ENCODE measurements at regions not wholly inside any gene's neighbourhood (a gene's known extent, or its start where the extent isn't known, plus 50 kb on each side); places are given as distances from the start of the nearest gene placed in this dataset.

DNA sequence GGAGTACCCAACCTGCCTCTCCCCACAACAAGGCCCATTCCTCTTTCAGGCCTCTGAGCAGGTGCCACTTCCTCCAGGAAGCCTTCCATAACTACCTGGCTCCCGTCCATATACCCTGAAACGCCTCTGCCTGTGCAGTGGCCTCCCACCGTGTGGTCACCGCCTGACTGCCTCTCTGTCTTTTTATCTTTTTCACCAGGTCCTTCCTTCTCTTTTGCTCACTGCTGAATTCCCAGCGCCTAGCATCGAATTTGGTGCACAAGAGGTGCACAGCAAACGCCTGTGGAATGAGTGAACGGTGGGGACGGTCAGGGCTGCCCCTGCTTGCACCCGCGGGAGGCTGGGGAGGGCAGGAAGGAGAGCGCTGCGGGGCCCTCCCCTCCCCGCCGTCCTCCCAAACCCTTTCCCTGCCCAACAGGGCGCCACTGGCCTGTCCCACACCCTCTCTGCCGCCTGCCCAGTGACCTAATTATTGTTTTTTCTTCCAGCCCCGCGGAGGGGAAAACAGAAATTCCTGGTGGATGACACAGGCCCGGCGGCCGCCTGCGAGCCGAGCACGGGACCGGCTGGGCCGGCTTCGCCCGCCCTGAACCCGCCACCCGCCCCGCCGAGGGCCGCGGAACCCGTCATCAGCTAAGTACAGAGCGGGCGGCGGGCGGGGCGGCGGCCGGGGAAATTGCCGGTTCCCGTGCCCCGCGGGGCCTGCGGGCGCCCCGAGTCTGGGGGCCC, 140.1 kb downstream of the SMAD6 start:
- BruUV-seq (replicated peaks), result no TSS peak
- in situ Hi-C loops (cut with MboI), result loop anchor here (10.0 kb wide), 1 partner anchor 237 kb away; no protein-coding TSS in a partner anchor
- 8% methylated on average over 33 of the region's 50 CpGs for WGBS (ENCODE audit: insufficient coverage, insufficient replicate concordance, low lambda C conversion rate, missing lambda C conversion rate)

DNA sequence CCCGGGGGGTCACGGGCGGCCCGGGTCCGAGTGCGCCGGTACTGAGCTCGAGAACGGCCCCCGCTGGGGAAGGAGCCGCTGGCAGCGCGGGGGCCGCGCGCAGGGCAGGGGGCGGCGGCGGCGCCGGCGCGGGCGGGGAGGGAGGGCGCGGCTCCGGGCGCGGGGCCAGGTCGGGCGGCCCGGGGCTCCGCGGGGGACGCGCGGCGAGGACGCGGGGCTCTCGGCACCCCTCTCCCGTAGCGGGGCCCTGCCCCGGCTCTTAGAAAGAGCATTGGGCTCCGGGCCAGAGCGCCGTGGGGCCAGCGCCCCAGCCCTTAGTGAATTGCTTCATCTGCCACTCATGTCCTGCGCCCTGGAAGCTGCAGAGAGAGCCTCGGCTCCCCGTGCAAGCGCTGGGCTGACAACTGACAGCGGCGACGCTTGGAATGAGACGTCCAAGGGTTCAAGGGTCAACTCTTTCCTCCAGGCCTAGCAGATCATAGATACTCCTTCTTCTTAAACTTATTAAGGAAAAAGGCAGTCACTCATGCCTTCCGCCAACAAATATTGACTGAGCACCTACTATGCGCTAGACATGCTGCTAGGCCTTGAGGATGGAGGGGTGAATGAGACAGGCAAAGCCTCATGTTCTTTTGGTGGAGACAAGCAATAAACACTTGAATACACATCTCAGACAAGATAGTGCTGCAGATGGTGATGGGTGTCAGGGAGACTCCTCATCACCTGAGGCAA, 140.8 kb downstream of the SMAD6 start:
- no peak overlapping the region for H2AFZ ChIP-seq (ENCODE audit: control insufficient read depth, low read depth, low read length)
- ATAC-seq (no peak), FAIRE-seq (no peak), DNase-seq (ENCODE audit: low read depth, low spot score) (no peak)
- CTCF ChIA-PET, result no interaction called here
- RAD21 ChIA-PET (ENCODE audit: unreplicated experiment), result no interaction called here
- no peak overlapping the region for H3K4me2 ChIP-seq (ENCODE audit: control insufficient read depth, insufficient read depth)
- intact Hi-C loops (cut with micrococcal nuclease; ENCODE audit: unreplicated experiment), result no loop called here
- peaks cover 7 to 18% of the 10 kb centered on the region in 2 experiments for H3K27me3 ChIP-seq (replicated peaks in 1 of 2; ENCODE audit: control insufficient read depth in 2 of 2, insufficient read depth in 2 of 2, low read length in 1 of 2)
- H3K79me2 ChIP-seq (ENCODE audit: control insufficient read depth, insufficient read depth, low read length), result no peaks in the 10 kb centered on the region
- no peak overlapping the region for H3K9ac ChIP-seq (ENCODE audit: control insufficient read depth, insufficient read depth, low read length)
- no TSS peak for BruUV-seq (replicated peaks)
- H4K20me1 ChIP-seq (ENCODE audit: control insufficient read depth, insufficient read depth), result no peaks in the 10 kb centered on the region; the same call in 1 of the 2 replicates
- SMC1A ChIA-PET (ENCODE audit: uncharacterized antibody, unreplicated experiment), result interaction anchor here (1.2 kb wide), 1 partner anchor 9 kb away, joined by 3 read pairs; no protein-coding TSS in a partner anchor
- WGBS (ENCODE audit: insufficient coverage, insufficient replicate concordance, low lambda C conversion rate, missing lambda C conversion rate), result 8% methylated on average over 26 of the region's 58 CpGs
- H3K4me1 ChIP-seq (ENCODE audit: control insufficient read depth, insufficient read depth, low read length), result no peaks in the 10 kb centered on the region
- H3K27ac ChIP-seq (ENCODE audit: control insufficient read depth, insufficient read depth), result no peak overlapping the region
- H3K9me3 ChIP-seq (replicated peaks; ENCODE audit: control insufficient read depth, insufficient read depth, low read length), result no peaks in the 10 kb centered on the region
- in situ Hi-C loops (cut with MboI), result loop anchor here (10.0 kb wide), 1 partner anchor 238 kb away; no protein-coding TSS in a partner anchor
- H3K36me3 ChIP-seq (ENCODE audit: control insufficient read depth in 2 of 2, insufficient read depth in 2 of 2, low read length in 1 of 2), result no peaks in the 10 kb centered on the region
- POLR2A ChIA-PET, result no interaction called here
- no peak overlapping the region for H3K4me3 ChIP-seq
- TF ChIP-seq, protein P1, sequence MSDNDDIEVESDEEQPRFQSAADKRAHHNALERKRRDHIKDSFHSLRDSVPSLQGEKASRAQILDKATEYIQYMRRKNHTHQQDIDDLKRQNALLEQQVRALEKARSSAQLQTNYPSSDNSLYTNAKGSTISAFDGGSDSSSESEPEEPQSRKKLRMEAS (IDR thresholded peaks at IDR 0.05; ENCODE audit: low read depth, low read length), result no peak
- TF ChIP-seq KDM1A (IDR thresholded peaks at IDR 0.05; ENCODE audit: borderline replicate concordance), result no peak
- TF ChIP-seq TCF3 (IDR thresholded peaks at IDR 0.05; ENCODE audit: borderline replicate concordance, insufficient read depth, low read depth, low read length), result no peak
- no peak for TF ChIP-seq RCOR1 (conservative IDR thresholded peaks at IDR 0.05; ENCODE audit: low read depth, low read length)
- TF ChIP-seq MTA2 (IDR thresholded peaks at IDR 0.05; ENCODE audit: low read depth), result no peak
- TF ChIP-seq, protein P2, sequence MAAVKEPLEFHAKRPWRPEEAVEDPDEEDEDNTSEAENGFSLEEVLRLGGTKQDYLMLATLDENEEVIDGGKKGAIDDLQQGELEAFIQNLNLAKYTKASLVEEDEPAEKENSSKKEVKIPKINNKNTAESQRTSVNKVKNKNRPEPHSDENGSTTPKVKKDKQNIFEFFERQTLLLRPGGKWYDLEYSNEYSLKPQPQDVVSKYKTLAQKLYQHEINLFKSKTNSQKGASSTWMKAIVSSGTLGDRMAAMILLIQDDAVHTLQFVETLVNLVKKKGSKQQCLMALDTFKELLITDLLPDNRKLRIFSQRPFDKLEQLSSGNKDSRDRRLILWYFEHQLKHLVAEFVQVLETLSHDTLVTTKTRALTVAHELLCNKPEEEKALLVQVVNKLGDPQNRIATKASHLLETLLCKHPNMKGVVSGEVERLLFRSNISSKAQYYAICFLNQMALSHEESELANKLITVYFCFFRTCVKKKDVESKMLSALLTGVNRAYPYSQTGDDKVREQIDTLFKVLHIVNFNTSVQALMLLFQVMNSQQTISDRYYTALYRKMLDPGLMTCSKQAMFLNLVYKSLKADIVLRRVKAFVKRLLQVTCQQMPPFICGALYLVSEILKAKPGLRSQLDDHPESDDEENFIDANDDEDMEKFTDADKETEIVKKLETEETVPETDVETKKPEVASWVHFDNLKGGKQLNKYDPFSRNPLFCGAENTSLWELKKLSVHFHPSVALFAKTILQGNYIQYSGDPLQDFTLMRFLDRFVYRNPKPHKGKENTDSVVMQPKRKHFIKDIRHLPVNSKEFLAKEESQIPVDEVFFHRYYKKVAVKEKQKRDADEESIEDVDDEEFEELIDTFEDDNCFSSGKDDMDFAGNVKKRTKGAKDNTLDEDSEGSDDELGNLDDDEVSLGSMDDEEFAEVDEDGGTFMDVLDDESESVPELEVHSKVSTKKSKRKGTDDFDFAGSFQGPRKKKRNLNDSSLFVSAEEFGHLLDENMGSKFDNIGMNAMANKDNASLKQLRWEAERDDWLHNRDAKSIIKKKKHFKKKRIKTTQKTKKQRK (IDR thresholded peaks at IDR 0.05; ENCODE audit: low read depth, low read length), result no peak
- no peak for TF ChIP-seq ATF7 (IDR thresholded peaks at IDR 0.05; ENCODE audit: low read depth)
- TF ChIP-seq RBBP5 (conservative IDR thresholded peaks at IDR 0.05), result no peak
- TF ChIP-seq MYB (IDR thresholded peaks at IDR 0.05; ENCODE audit: borderline replicate concordance, low read depth, low read length), result no peak
- TF ChIP-seq CEBPB (IDR thresholded peaks at IDR 0.05; ENCODE audit: borderline replicate concordance in 1 of 2, low read depth in 2 of 2, low read length in 2 of 2), result no peak

More for the DNA sequence above, 140.1 kb downstream of the SMAD6 start:
- ChIA-PET RAD21 (ENCODE audit: unreplicated experiment) (no interaction called here), SMC1A (ENCODE audit: uncharacterized antibody, unreplicated experiment) (no interaction called here), POLR2A (no interaction called here), CTCF (no interaction called here)
- no peak for DNase-seq (ENCODE audit: low read depth, low spot score)
- no peak overlapping the region for H3K27ac ChIP-seq (ENCODE audit: control insufficient read depth, insufficient read depth)
- no peak overlapping the region for H3K4me3 ChIP-seq
- no peaks in the 10 kb centered on the region for H3K36me3 ChIP-seq (ENCODE audit: control insufficient read depth in 2 of 2, insufficient read depth in 2 of 2, low read length in 1 of 2)
- intact Hi-C loops (cut with micrococcal nuclease; ENCODE audit: unreplicated experiment), result no loop called here
- H3K9ac ChIP-seq (ENCODE audit: control insufficient read depth, insufficient read depth, low read length), result no peak overlapping the region
- H3K4me1 ChIP-seq (ENCODE audit: control insufficient read depth, insufficient read depth, low read length), result no peaks in the 10 kb centered on the region
- no peak for TF ChIP-seq CREM (IDR thresholded peaks at IDR 0.05; ENCODE audit: low read depth)
- TF ChIP-seq SUZ12 (IDR thresholded peaks at IDR 0.05; ENCODE audit: unreplicated experiment), result peak; percentile 97
- TF ChIP-seq NFYA (IDR thresholded peaks at IDR 0.05; ENCODE audit: borderline replicate concordance, low read depth, low read length), result no peak
- peaks cover 7 to 18% of the 10 kb centered on the region in 2 experiments for H3K27me3 ChIP-seq (replicated peaks in 1 of 2; ENCODE audit: control insufficient read depth in 2 of 2, insufficient read depth in 2 of 2, low read length in 1 of 2)
- FAIRE-seq, result no peak
- peak; percentile 36; the same call in 1 of the 3 replicates for ATAC-seq
- H3K9me3 ChIP-seq (replicated peaks; ENCODE audit: control insufficient read depth, insufficient read depth, low read length), result no peaks in the 10 kb centered on the region; the same call in 2 of the 3 replicates
- H3K79me2 ChIP-seq (ENCODE audit: control insufficient read depth, insufficient read depth, low read length), result no peaks in the 10 kb centered on the region
- H3K4me2 ChIP-seq (ENCODE audit: control insufficient read depth, insufficient read depth), result no peak overlapping the region
- H2AFZ ChIP-seq (ENCODE audit: control insufficient read depth, low read depth, low read length), result no peak overlapping the region
- no peaks in the 10 kb centered on the region; the same call in 1 of the 2 replicates for H4K20me1 ChIP-seq (ENCODE audit: control insufficient read depth, insufficient read depth)
